HCT116 (cell line): ENCODE measurements at regions not wholly inside any gene's neighbourhood (a gene's known extent, or its start where the extent isn't known, plus 50 kb on each side); places are given as distances from the start of the nearest gene placed in this dataset.

ENCODE experiments used
- EZH2 ChIP-seq: fragments of 200-600 bp; sonication (generic); IDR thresholded peaks from 2 replicates; pipeline ENCODE4 v1.6.1; 2017; ENCODE audit warnings: antibody characterized with exemption, mixed run types
- MAX ChIP-seq: IDR thresholded peaks from 2 replicates; pipeline ENCODE4 v1.6.1; 2012
- POLR2A ChIP-seq: IDR thresholded peaks from 2 replicates; pipeline ENCODE4 v1.7.0; 2011; ENCODE audit warnings: borderline replicate concordance; ENCODE audit not compliant: insufficient read depth, insufficient read length; ENCODE audit errors: extremely low read depth
- RAD21 ChIP-seq: IDR thresholded peaks from 2 replicates; pipeline ENCODE4 v1.6.1; 2012; ENCODE audit warnings: low read depth, mild to moderate bottlenecking
- REST ChIP-seq: IDR thresholded peaks from 2 replicates; pipeline ENCODE4 v1.6.1; 2012; ENCODE audit warnings: low read depth
- SP1 ChIP-seq: IDR thresholded peaks from 2 replicates; pipeline ENCODE4 v1.6.1; 2012; ENCODE audit warnings: low read depth
- SRF ChIP-seq: IDR thresholded peaks from 2 replicates; pipeline ENCODE4 v1.6.1; 2012; ENCODE audit warnings: low read depth
- YY1 ChIP-seq: IDR thresholded peaks from 2 replicates; pipeline ENCODE4 v1.6.1; 2011; ENCODE audit warnings: low read length, low read depth, moderate library complexity, mild to moderate bottlenecking; ENCODE audit not compliant: insufficient replicate concordance; ENCODE audit errors: extremely low read depth
- ZNF274 ChIP-seq: fragments of 200-500 bp; sonication (Bioruptor generic); IDR thresholded peaks from 2 replicates; pipeline ENCODE4 v1.6.1; 2014; ENCODE audit warnings: mild to moderate bottlenecking, low read depth, low read length, inconsistent platforms
- TF ChIP-seq, protein P1 (sequence below), 3 experiments: fragments of 200-600 bp in 1 of 3; sonication (generic) in 1 of 3; IDR thresholded peaks in 2 of 3; conservative IDR thresholded peaks in 1 of 3; 2 replicates each; pipeline ENCODE4 v1.5.1; 2012 to 2017; ENCODE audit warnings: low read depth in 2 of 3, low read length in 2 of 3, antibody characterized with exemption in 1 of 3, borderline replicate concordance in 1 of 3, control low read depth in 1 of 3, mild to moderate bottlenecking in 1 of 3, mixed read lengths in 1 of 3, mixed run types in 1 of 3, moderate library complexity in 1 of 3; ENCODE audit not compliant: insufficient read depth in 1 of 3
- TF ChIP-seq, protein P2 (sequence below): IDR thresholded peaks from 2 replicates; pipeline ENCODE4 v1.6.1; 2011; ENCODE audit warnings: mild to moderate bottlenecking, low read length, moderate library complexity; ENCODE audit not compliant: insufficient replicate concordance; ENCODE audit errors: extremely low read depth

GRCh38 chr1:59081181-59081580 lies 215.7 kb upstream of the FGGY start:
- TF ChIP-seq POLR2A: no peak
- TF ChIP-seq, protein P1, sequence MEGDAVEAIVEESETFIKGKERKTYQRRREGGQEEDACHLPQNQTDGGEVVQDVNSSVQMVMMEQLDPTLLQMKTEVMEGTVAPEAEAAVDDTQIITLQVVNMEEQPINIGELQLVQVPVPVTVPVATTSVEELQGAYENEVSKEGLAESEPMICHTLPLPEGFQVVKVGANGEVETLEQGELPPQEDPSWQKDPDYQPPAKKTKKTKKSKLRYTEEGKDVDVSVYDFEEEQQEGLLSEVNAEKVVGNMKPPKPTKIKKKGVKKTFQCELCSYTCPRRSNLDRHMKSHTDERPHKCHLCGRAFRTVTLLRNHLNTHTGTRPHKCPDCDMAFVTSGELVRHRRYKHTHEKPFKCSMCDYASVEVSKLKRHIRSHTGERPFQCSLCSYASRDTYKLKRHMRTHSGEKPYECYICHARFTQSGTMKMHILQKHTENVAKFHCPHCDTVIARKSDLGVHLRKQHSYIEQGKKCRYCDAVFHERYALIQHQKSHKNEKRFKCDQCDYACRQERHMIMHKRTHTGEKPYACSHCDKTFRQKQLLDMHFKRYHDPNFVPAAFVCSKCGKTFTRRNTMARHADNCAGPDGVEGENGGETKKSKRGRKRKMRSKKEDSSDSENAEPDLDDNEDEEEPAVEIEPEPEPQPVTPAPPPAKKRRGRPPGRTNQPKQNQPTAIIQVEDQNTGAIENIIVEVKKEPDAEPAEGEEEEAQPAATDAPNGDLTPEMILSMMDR (IDR thresholded peaks at IDR 0.05 in 2 of 3, conservative IDR thresholded peaks at IDR 0.05 in 1 of 3; ENCODE audit: borderline replicate concordance in 1 of 3, insufficient read depth in 1 of 3, low read depth in 2 of 3, low read length in 2 of 3): no peak
- no peak for TF ChIP-seq EZH2
- no peak for TF ChIP-seq YY1
- TF ChIP-seq, protein P2, sequence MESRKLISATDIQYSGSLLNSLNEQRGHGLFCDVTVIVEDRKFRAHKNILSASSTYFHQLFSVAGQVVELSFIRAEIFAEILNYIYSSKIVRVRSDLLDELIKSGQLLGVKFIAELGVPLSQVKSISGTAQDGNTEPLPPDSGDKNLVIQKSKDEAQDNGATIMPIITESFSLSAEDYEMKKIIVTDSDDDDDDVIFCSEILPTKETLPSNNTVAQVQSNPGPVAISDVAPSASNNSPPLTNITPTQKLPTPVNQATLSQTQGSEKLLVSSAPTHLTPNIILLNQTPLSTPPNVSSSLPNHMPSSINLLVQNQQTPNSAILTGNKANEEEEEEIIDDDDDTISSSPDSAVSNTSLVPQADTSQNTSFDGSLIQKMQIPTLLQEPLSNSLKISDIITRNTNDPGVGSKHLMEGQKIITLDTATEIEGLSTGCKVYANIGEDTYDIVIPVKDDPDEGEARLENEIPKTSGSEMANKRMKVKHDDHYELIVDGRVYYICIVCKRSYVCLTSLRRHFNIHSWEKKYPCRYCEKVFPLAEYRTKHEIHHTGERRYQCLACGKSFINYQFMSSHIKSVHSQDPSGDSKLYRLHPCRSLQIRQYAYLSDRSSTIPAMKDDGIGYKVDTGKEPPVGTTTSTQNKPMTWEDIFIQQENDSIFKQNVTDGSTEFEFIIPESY: no peak
- no peak for TF ChIP-seq SP1
- TF ChIP-seq RAD21: no peak
- no peak for TF ChIP-seq ZNF274
- TF ChIP-seq REST: no peak
- no peak for TF ChIP-seq SRF
- TF ChIP-seq MAX: no peak
